H1 (cell line): ENCODE measurements at regions not wholly inside any gene's neighbourhood (a gene's known extent, or its start where the extent isn't known, plus 50 kb on each side); places are given as distances from the start of the nearest gene placed in this dataset.

Experiments
- EGR1 ChIP-seq: IDR thresholded peaks from 2 replicates; pipeline ENCODE4 v1.6.1; 2011; ENCODE audit warnings: low read depth, low read length, borderline replicate concordance
- PHF8 ChIP-seq: fragments of 200-600 bp; sonication (generic); conservative IDR thresholded peaks from 2 replicates; pipeline ENCODE4 v1.7.1; 2012; ENCODE audit warnings: low read depth, mild to moderate bottlenecking, inconsistent platforms, low read length, moderate library complexity
- ZNF274 ChIP-seq: IDR thresholded peaks from 2 replicates; pipeline ENCODE4 v1.7.0; 2012; ENCODE audit warnings: low read length, borderline replicate concordance; ENCODE audit errors: extremely low read depth
- TF ChIP-seq, protein P1 (sequence below), 3 experiments: IDR thresholded peaks; 1 replicate in 2 of 3; 2 replicates in 1 of 3; pipeline versions ENCODE4 v1.5.1 to v1.6.1; 2011; ENCODE audit warnings: low read length in 3 of 3, mild to moderate bottlenecking in 3 of 3, inconsistent platforms in 2 of 3, low read depth in 1 of 3, moderate library complexity in 1 of 3; ENCODE audit not compliant: insufficient read depth in 1 of 3; ENCODE audit errors: control extremely low read depth in 1 of 3

- TF ChIP-seq ZNF274 (no peak), EGR1 (no peak), PHF8 (no peak)
- TF ChIP-seq, protein P1, sequence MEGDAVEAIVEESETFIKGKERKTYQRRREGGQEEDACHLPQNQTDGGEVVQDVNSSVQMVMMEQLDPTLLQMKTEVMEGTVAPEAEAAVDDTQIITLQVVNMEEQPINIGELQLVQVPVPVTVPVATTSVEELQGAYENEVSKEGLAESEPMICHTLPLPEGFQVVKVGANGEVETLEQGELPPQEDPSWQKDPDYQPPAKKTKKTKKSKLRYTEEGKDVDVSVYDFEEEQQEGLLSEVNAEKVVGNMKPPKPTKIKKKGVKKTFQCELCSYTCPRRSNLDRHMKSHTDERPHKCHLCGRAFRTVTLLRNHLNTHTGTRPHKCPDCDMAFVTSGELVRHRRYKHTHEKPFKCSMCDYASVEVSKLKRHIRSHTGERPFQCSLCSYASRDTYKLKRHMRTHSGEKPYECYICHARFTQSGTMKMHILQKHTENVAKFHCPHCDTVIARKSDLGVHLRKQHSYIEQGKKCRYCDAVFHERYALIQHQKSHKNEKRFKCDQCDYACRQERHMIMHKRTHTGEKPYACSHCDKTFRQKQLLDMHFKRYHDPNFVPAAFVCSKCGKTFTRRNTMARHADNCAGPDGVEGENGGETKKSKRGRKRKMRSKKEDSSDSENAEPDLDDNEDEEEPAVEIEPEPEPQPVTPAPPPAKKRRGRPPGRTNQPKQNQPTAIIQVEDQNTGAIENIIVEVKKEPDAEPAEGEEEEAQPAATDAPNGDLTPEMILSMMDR (IDR thresholded peaks at IDR 0.05; ENCODE audit: control extremely low read depth in 1 of 3, insufficient read depth in 1 of 3, low read depth in 1 of 3, low read length in 3 of 3) = no peak
These were observed 105.4 kb upstream of the BCL2L14 start for GRCh38 chr12:11965258-11965910.
